Adrenal gland (tissue), 9 donors: ENCODE measurements at regions not wholly inside any gene's neighbourhood (a gene's known extent, or its start where the extent isn't known, plus 50 kb on each side); places are given as distances from the start of the nearest gene placed in this dataset.

Experiments
- DNase-seq, 7 donors: peaks; one replicate each; pipeline ENCODE4 v3.0.0-alpha.2; 2019 to 2020
- H3K27ac ChIP-seq, 5 donors: fragments of 200-600 bp; sonication (generic) in 4 of 5; 1 replicate in 3 of 5; 2 replicates in 2 of 5; pipeline versions ENCODE4 v1.5.1 to v1.8.0; 2016 to 2020; ENCODE audit warnings: mild to moderate bottlenecking in 1 of 5
- H3K27me3 ChIP-seq: fragments of 200-600 bp; 2 replicates; pipeline ENCODE4 v1.8.0; 2021
- H3K36me3 ChIP-seq, 2 donors: fragments of 200-600 bp; replicated peaks in 1 of 2; 1 replicate in 1 of 2; 2 replicates in 1 of 2; pipeline versions ENCODE4 v1.5.1 to v1.8.0; 2018 to 2022
- H3K4me1 ChIP-seq, 2 donors: fragments of 200-600 bp; replicated peaks in 1 of 2; 1 replicate in 1 of 2; 2 replicates in 1 of 2; pipeline versions ENCODE4 v1.5.1 to v1.8.0; 2018 to 2021
- H3K4me3 ChIP-seq, 4 donors: fragments of 200-600 bp; sonication (generic) in 3 of 4; one replicate each; pipeline ENCODE4 v1.5.1; 2016 to 2018
- H3K9me3 ChIP-seq, 3 donors: fragments of 200-600 bp; sonication (generic) in 1 of 3; replicated peaks in 1 of 3; 1 replicate in 2 of 3; 2 replicates in 1 of 3; pipeline versions ENCODE4 v1.5.1 to v1.8.0; 2016 to 2021
- CTCF ChIP-seq, 6 experiments: fragments of 450-650 bp in 4 of 6; fragments of 200-600 bp in 2 of 6; sonication (generic) in 1 of 6; IDR thresholded peaks; 1 replicate in 5 of 6; 2 replicates in 1 of 6; pipeline versions ENCODE4 v1.5.1 to v1.8.0; 2016 to 2021; ENCODE audit warnings: antibody characterized with exemption in 6 of 6, mild to moderate bottlenecking in 2 of 6, moderate library complexity in 1 of 6
- POLR2A ChIP-seq, 2 donors: fragments of 450-650 bp; IDR thresholded peaks; one replicate each; pipeline ENCODE4 v1.6.1; 2017; ENCODE audit warnings: antibody characterized with exemption in 2 of 2, mild to moderate bottlenecking in 2 of 2, moderate library complexity in 1 of 2
- WGBS, 4 donors: extraction: QIAGEN DNeasy Blood & Tissue Kit in 2 of 4; methylation state at CpG; one replicate each; pipeline versions ENCODE4 v1.1.5 to v1.1.7; 2013 to 2017; 5-methylcytosine and 5-hydroxymethylcytosine counted together
- intact Hi-C, 2 donors: fragments of 100-400 bp; cut with DNase I; formaldehyde crosslinking; loops; one replicate each; pipeline versions ENCODE4 v1.14.1 to v1.15.0; 2022 to 2023
- donor health status: healthy with polysubstance abuse.
- donor health status: Bipolar disorder and iron deficiency.
- donor health status: DM: yes; HTN: yes; CAD: no.
- donor health status: DM: no; HTN: no; CAD: no.
- donor health status: DM: no; HTN: no; CAD: no.

- Histone ChIP-seq H3K36me3 (no peaks in the 10 kb centered on the region), H3K27ac (no peak overlapping the region), H3K9me3 (no peaks in the 10 kb centered on the region), H3K4me1 (no peaks in the 10 kb centered on the region), H3K4me3 (no peak overlapping the region), H3K27me3 (no peaks in the 10 kb centered on the region)
- WGBS, 4 donors = 78 to 93% (median 84%) methylated on average over 4 of the region's 4 CpGs
- DNase-seq = no peak
- TF ChIP-seq CTCF (IDR thresholded peaks at IDR 0.05) = no peak
- no peak for TF ChIP-seq POLR2A (IDR thresholded peaks at IDR 0.05)
- intact Hi-C loops = no loop called here
Measured at GRCh38 chr3:72680766-72681165, 167.5 kb downstream of the SHQ1 start.

- no peaks in the 10 kb centered on the region for H3K27me3 ChIP-seq
- DNase-seq = no peak
- H3K36me3 ChIP-seq = no peaks in the 10 kb centered on the region
- no peaks in the 10 kb centered on the region for H3K9me3 ChIP-seq
- H3K27ac ChIP-seq = no peak overlapping the region
- H3K4me3 ChIP-seq = no peak overlapping the region
- 58 to 65% (median 64%) methylated on average over 6 of the region's 6 CpGs for WGBS, 4 donors
- no peak for TF ChIP-seq CTCF (IDR thresholded peaks at IDR 0.05)
- no peak for TF ChIP-seq POLR2A (IDR thresholded peaks at IDR 0.05)
- no peaks in the 10 kb centered on the region for H3K4me1 ChIP-seq
- intact Hi-C loops = no loop called here
Measured at GRCh38 chr3:72679540-72680198, 168.6 kb downstream of the SHQ1 start.

GRCh38 chr3:72678867-72679266, 169.4 kb downstream of the SHQ1 start:
- DNase-seq = no peak
- H3K27me3 ChIP-seq = no peaks in the 10 kb centered on the region
- H3K4me1 ChIP-seq = no peaks in the 10 kb centered on the region
- no peak overlapping the region for H3K27ac ChIP-seq
- no peak overlapping the region for H3K4me3 ChIP-seq
- no peaks in the 10 kb centered on the region for H3K36me3 ChIP-seq
- H3K9me3 ChIP-seq = no peaks in the 10 kb centered on the region
- no peak for TF ChIP-seq POLR2A (IDR thresholded peaks at IDR 0.05)
- no peak for TF ChIP-seq CTCF (IDR thresholded peaks at IDR 0.05)
- WGBS, 4 donors = 84 to 96% (median 91%) methylated on average over 5 to 6 of the region's 6 CpGs
- intact Hi-C loops = no loop called here

GRCh38 chr3:72678380-72678779, 169.9 kb downstream of the SHQ1 start:
- no peak overlapping the region for H3K27ac ChIP-seq
- intact Hi-C loops = no loop called here
- no peaks in the 10 kb centered on the region for H3K36me3 ChIP-seq
- 76 to 85% (median 79%) methylated on average over 3 of the region's 3 CpGs for WGBS, 4 donors
- no peak for DNase-seq
- H3K27me3 ChIP-seq = no peaks in the 10 kb centered on the region
- no peaks in the 10 kb centered on the region for H3K4me1 ChIP-seq
- H3K4me3 ChIP-seq = no peak overlapping the region
- H3K9me3 ChIP-seq = no peaks in the 10 kb centered on the region
- no peak for TF ChIP-seq CTCF (IDR thresholded peaks at IDR 0.05)
- no peak for TF ChIP-seq POLR2A (IDR thresholded peaks at IDR 0.05)
